ENCODE measurements at regions not wholly inside any gene's neighbourhood (a gene's known extent, or its start where the extent isn't known, plus 50 kb on each side); places are given as distances from the start of the nearest gene placed in this dataset.

- TF ChIP-seq CTCF (IDR thresholded peaks at IDR 0.05; ENCODE audit: low read length) = no peak
- TF ChIP-seq EZH2 (optimal IDR thresholded peaks at IDR 0.05; ENCODE audit: low read depth, low read length) = no peak
- no peak for TF ChIP-seq EZH2phosphoT487 (IDR thresholded peaks at IDR 0.05; ENCODE audit: low read length)
Measured at GRCh38 chr2:65943099-65943786, 491.7 kb upstream of the MEIS1 start.
